ENCODE measurements at regions not wholly inside any gene's neighbourhood (a gene's known extent, or its start where the extent isn't known, plus 50 kb on each side); places are given as distances from the start of the nearest gene placed in this dataset.

- TF ChIP-seq SRF (IDR thresholded peaks at IDR 0.05; ENCODE audit: low read depth, low read length) (no peak), CTCF (IDR thresholded peaks at IDR 0.05; ENCODE audit: control extremely low read depth in 1 of 3, insufficient read depth in 1 of 3, low read depth in 1 of 3, low read length in 3 of 3) (no peak), EZH2 (IDR thresholded peaks at IDR 0.05; ENCODE audit: low read depth, low read length, severe bottlenecking) (no peak), TBP (IDR thresholded peaks at IDR 0.05; ENCODE audit: low read depth, low read length) (no peak), EGR1 (IDR thresholded peaks at IDR 0.05; ENCODE audit: borderline replicate concordance, low read depth, low read length) (no peak)
Measured at GRCh38 chr3:178474526-178474925, 61.7 kb upstream of the KCNMB2 start.
